ENCODE measurements at regions not wholly inside any gene's neighbourhood (a gene's known extent, or its start where the extent isn't known, plus 50 kb on each side); places are given as distances from the start of the nearest gene placed in this dataset.

- Histone ChIP-seq H3K4me3 (ENCODE audit: low read length in 2 of 2) (no peak overlapping the region), H3K9ac (ENCODE audit: low read depth, low read length, poor library complexity) (no peak overlapping the region), H3K14ac (ENCODE audit: low read length) (no peak overlapping the region), H2AK5ac (ENCODE audit: low read depth, low read length) (no peak overlapping the region), H4K91ac (ENCODE audit: low read depth, low read length, poor library complexity) (no peak overlapping the region), H3K4ac (ENCODE audit: low read length) (no peak overlapping the region), H3K36me3 (replicated peaks in 1 of 2; ENCODE audit: control insufficient read depth in 2 of 2, insufficient read depth in 2 of 2, low read length in 2 of 2) (no peaks in the 10 kb centered on the region), H3K4me2 (ENCODE audit: insufficient read depth, low read length, poor library complexity, severe bottlenecking) (no peak overlapping the region), H2AFZ (ENCODE audit: low read length) (no peak overlapping the region), H2BK15ac (ENCODE audit: low read length) (no peak overlapping the region), H2BK5ac (ENCODE audit: low read length) (no peak overlapping the region), H3K79me1 (ENCODE audit: low read depth, low read length) (no peaks in the 10 kb centered on the region), H3K9me3 (replicated peaks in 1 of 2; ENCODE audit: control insufficient read depth in 2 of 2, insufficient read depth in 1 of 2, low read depth in 1 of 2, low read length in 2 of 2) (no peaks in the 10 kb centered on the region), H3K27me3 (ENCODE audit: control insufficient read depth in 3 of 3, insufficient read depth in 3 of 3, low read depth in 1 of 3, low read length in 3 of 3) (no peaks in the 10 kb centered on the region), H3K4me1 (ENCODE audit: control insufficient read depth in 2 of 2, insufficient read depth in 1 of 2, low read depth in 1 of 2, low read length in 2 of 2) (no peaks in the 10 kb centered on the region), H2BK12ac (ENCODE audit: low read length) (no peak overlapping the region), H3K23ac (ENCODE audit: low read depth, low read length, poor library complexity) (no peak overlapping the region), H4K8ac (ENCODE audit: low read depth, low read length) (no peak overlapping the region), H3K18ac (ENCODE audit: low read length) (no peak overlapping the region), H2BK120ac (ENCODE audit: low read depth, low read length) (no peak overlapping the region), H3K27ac (replicated peaks; ENCODE audit: low read length) (no peak overlapping the region)
- no CpG with 5 or more reads among the region's 6 CpGs for WGBS, 2 donors (ENCODE audit: extremely low coverage in 2 of 2, insufficient read length in 2 of 2, insufficient replicate concordance in 1 of 2)
- DNase-seq (ENCODE audit: low spot score): no peak
These were observed 188.6 kb downstream of the ETV1 start for GRCh38 chr7:13800694-13801448.

- Histone ChIP-seq H3K36me3 (replicated peaks in 1 of 2; ENCODE audit: control insufficient read depth in 2 of 2, insufficient read depth in 2 of 2, low read length in 2 of 2) (no peaks in the 10 kb centered on the region), H2BK120ac (ENCODE audit: low read depth, low read length) (no peak overlapping the region), H3K27ac (replicated peaks; ENCODE audit: low read length) (no peak overlapping the region), H3K23ac (ENCODE audit: low read depth, low read length, poor library complexity) (no peak overlapping the region), H3K18ac (ENCODE audit: low read length) (no peak overlapping the region), H3K79me1 (ENCODE audit: low read depth, low read length) (no peaks in the 10 kb centered on the region), H4K8ac (ENCODE audit: low read depth, low read length) (no peak overlapping the region), H3K4me3 (ENCODE audit: low read length in 2 of 2) (no peak overlapping the region), H2AFZ (ENCODE audit: low read length) (no peak overlapping the region), H4K91ac (ENCODE audit: low read depth, low read length, poor library complexity) (no peak overlapping the region), H3K27me3 (ENCODE audit: control insufficient read depth in 3 of 3, insufficient read depth in 3 of 3, low read depth in 1 of 3, low read length in 3 of 3) (no peaks in the 10 kb centered on the region), H3K4ac (ENCODE audit: low read length) (no peak overlapping the region), H3K4me2 (ENCODE audit: insufficient read depth, low read length, poor library complexity, severe bottlenecking) (no peak overlapping the region), H2BK12ac (ENCODE audit: low read length) (no peak overlapping the region), H3K9ac (ENCODE audit: low read depth, low read length, poor library complexity) (no peak overlapping the region), H2AK5ac (ENCODE audit: low read depth, low read length) (no peak overlapping the region), H3K9me3 (replicated peaks in 1 of 2; ENCODE audit: control insufficient read depth in 2 of 2, insufficient read depth in 1 of 2, low read depth in 1 of 2, low read length in 2 of 2) (no peaks in the 10 kb centered on the region), H2BK15ac (ENCODE audit: low read length) (no peak overlapping the region), H2BK5ac (ENCODE audit: low read length) (no peak overlapping the region), H3K14ac (ENCODE audit: low read length) (no peak overlapping the region), H3K4me1 (ENCODE audit: control insufficient read depth in 2 of 2, insufficient read depth in 1 of 2, low read depth in 1 of 2, low read length in 2 of 2) (no peaks in the 10 kb centered on the region)
- no peak for DNase-seq (ENCODE audit: low spot score)
- no CpG with 5 or more reads among the region's 1 CpG for WGBS, 2 donors (ENCODE audit: extremely low coverage in 2 of 2, insufficient read length in 2 of 2, insufficient replicate concordance in 1 of 2)
These were observed 187.8 kb downstream of the ETV1 start for GRCh38 chr7:13801669-13802068.

- no peak for DNase-seq (ENCODE audit: low spot score)
- no peak overlapping the region for H2BK15ac ChIP-seq (ENCODE audit: low read length)
These were observed 186.8 kb downstream of the ETV1 start for GRCh38 chr7:13802651-13803050.

GRCh38 chr7:13803134-13803533 is 186.3 kb downstream of the ETV1 start:
- Histone ChIP-seq H2AK5ac (ENCODE audit: low read depth, low read length) (no peak overlapping the region), H3K36me3 (replicated peaks in 1 of 2; ENCODE audit: control insufficient read depth in 2 of 2, insufficient read depth in 2 of 2, low read length in 2 of 2) (no peaks in the 10 kb centered on the region), H3K14ac (ENCODE audit: low read length) (no peak overlapping the region), H3K9ac (ENCODE audit: low read depth, low read length, poor library complexity) (no peak overlapping the region), H2BK120ac (ENCODE audit: low read depth, low read length) (no peak overlapping the region), H3K27ac (replicated peaks; ENCODE audit: low read length) (no peak overlapping the region), H2AFZ (ENCODE audit: low read length) (no peak overlapping the region), H3K79me1 (ENCODE audit: low read depth, low read length) (no peaks in the 10 kb centered on the region), H3K4me3 (ENCODE audit: low read length in 2 of 2) (no peak overlapping the region), H2BK12ac (ENCODE audit: low read length) (no peak overlapping the region), H2BK15ac (ENCODE audit: low read length) (no peak overlapping the region), H4K91ac (ENCODE audit: low read depth, low read length, poor library complexity) (no peak overlapping the region), H3K4me1 (ENCODE audit: control insufficient read depth in 2 of 2, insufficient read depth in 1 of 2, low read depth in 1 of 2, low read length in 2 of 2) (no peaks in the 10 kb centered on the region), H3K9me3 (replicated peaks in 1 of 2; ENCODE audit: control insufficient read depth in 2 of 2, insufficient read depth in 1 of 2, low read depth in 1 of 2, low read length in 2 of 2) (no peaks in the 10 kb centered on the region), H3K23ac (ENCODE audit: low read depth, low read length, poor library complexity) (no peak overlapping the region), H2BK5ac (ENCODE audit: low read length) (no peak overlapping the region), H3K4ac (ENCODE audit: low read length) (no peak overlapping the region), H3K18ac (ENCODE audit: low read length) (no peak overlapping the region), H3K4me2 (ENCODE audit: insufficient read depth, low read length, poor library complexity, severe bottlenecking) (no peak overlapping the region), H4K8ac (ENCODE audit: low read depth, low read length) (no peak overlapping the region), H3K27me3 (ENCODE audit: control insufficient read depth in 3 of 3, insufficient read depth in 3 of 3, low read depth in 1 of 3, low read length in 3 of 3) (no peaks in the 10 kb centered on the region)
- DNase-seq (ENCODE audit: low spot score): no peak
- no CpG with 5 or more reads among the region's 8 CpGs for WGBS, 2 donors (ENCODE audit: extremely low coverage in 2 of 2, insufficient read length in 2 of 2, insufficient replicate concordance in 1 of 2)

More at GRCh38 chr7:13802651-13803050, 186.8 kb downstream of the ETV1 start:
- H2AFZ ChIP-seq (ENCODE audit: low read length): no peak overlapping the region
- no peak overlapping the region for H2BK5ac ChIP-seq (ENCODE audit: low read length)
- H3K36me3 ChIP-seq (replicated peaks in 1 of 2; ENCODE audit: control insufficient read depth in 2 of 2, insufficient read depth in 2 of 2, low read length in 2 of 2): no peaks in the 10 kb centered on the region
- no peak overlapping the region for H2BK120ac ChIP-seq (ENCODE audit: low read depth, low read length)
- WGBS, 2 donors (ENCODE audit: extremely low coverage in 2 of 2, insufficient read length in 2 of 2, insufficient replicate concordance in 1 of 2): no CpG with 5 or more reads among the region's 1 CpG
- H3K4ac ChIP-seq (ENCODE audit: low read length): no peak overlapping the region
- no peaks in the 10 kb centered on the region for H3K4me1 ChIP-seq (ENCODE audit: control insufficient read depth in 2 of 2, insufficient read depth in 1 of 2, low read depth in 1 of 2, low read length in 2 of 2)
- no peaks in the 10 kb centered on the region for H3K9me3 ChIP-seq (replicated peaks in 1 of 2; ENCODE audit: control insufficient read depth in 2 of 2, insufficient read depth in 1 of 2, low read depth in 1 of 2, low read length in 2 of 2)
- no peaks in the 10 kb centered on the region for H3K27me3 ChIP-seq (ENCODE audit: control insufficient read depth in 3 of 3, insufficient read depth in 3 of 3, low read depth in 1 of 3, low read length in 3 of 3)
- H2AK5ac ChIP-seq (ENCODE audit: low read depth, low read length): no peak overlapping the region
- no peak overlapping the region for H2BK12ac ChIP-seq (ENCODE audit: low read length)
- H4K91ac ChIP-seq (ENCODE audit: low read depth, low read length, poor library complexity): no peak overlapping the region
- H3K27ac ChIP-seq (replicated peaks; ENCODE audit: low read length): no peak overlapping the region
- no peak overlapping the region for H3K4me2 ChIP-seq (ENCODE audit: insufficient read depth, low read length, poor library complexity, severe bottlenecking)
- no peak overlapping the region for H3K18ac ChIP-seq (ENCODE audit: low read length)
- H4K8ac ChIP-seq (ENCODE audit: low read depth, low read length): no peak overlapping the region
- no peak overlapping the region for H3K14ac ChIP-seq (ENCODE audit: low read length)
- H3K4me3 ChIP-seq (ENCODE audit: low read length in 2 of 2): no peak overlapping the region
- H3K23ac ChIP-seq (ENCODE audit: low read depth, low read length, poor library complexity): no peak overlapping the region
- H3K79me1 ChIP-seq (ENCODE audit: low read depth, low read length): no peaks in the 10 kb centered on the region
- no peak overlapping the region for H3K9ac ChIP-seq (ENCODE audit: low read depth, low read length, poor library complexity)

Measured in neuronal stem cell (in vitro differentiated cells).